H1 (cell line): ENCODE measurements at regions not wholly inside any gene's neighbourhood (a gene's known extent, or its start where the extent isn't known, plus 50 kb on each side); places are given as distances from the start of the nearest gene placed in this dataset.

ENCODE experiments used
- CTCF ChIA-PET: fragments of 300-600 bp; sonication (Branson Sonifier 250); formaldehyde crosslinking; loops from one replicate; lab custom pipeline; 2021; ENCODE audit not compliant: partially characterized antibody; lab: Charles Lee
- POLR2A ChIA-PET: fragments of 300-600 bp; sonication (Branson Sonifier 250); formaldehyde crosslinking; loops from one replicate; lab custom pipeline; 2021; ENCODE audit warnings: inconsistent platforms; ENCODE audit not compliant: partially characterized antibody; lab: Charles Lee
- DNase-seq, 2 experiments: peaks; one replicate each; pipeline versions ENCODE4 v3.0.0 to v3.0.0-alpha.2; 2010 to 2022; ENCODE audit warnings: low spot score in 2 of 2, low read depth in 1 of 2, mixed read lengths in 1 of 2
- FAIRE-seq: peaks from 2 replicates; lab custom pipeline; 2011; peaks lifted over from hg19 to GRCh38; lab: Jason Lieb, UNC
- H2AFZ ChIP-seq: 2 replicates; pipeline ENCODE4 v1.8.1; 2012; ENCODE audit warnings: low read length, inconsistent platforms
- H2AK5ac ChIP-seq: 2 replicates; pipeline ENCODE4 v1.6.1; 2013; ENCODE audit warnings: low read depth, low read length
- H2BK120ac ChIP-seq: replicated peaks from 2 replicates; pipeline ENCODE3; 2013; ENCODE audit warnings: low read depth, low read length, inconsistent platforms
- H2BK12ac ChIP-seq: 2 replicates; pipeline ENCODE4 v1.6.1; 2013; ENCODE audit warnings: low read depth, low read length
- H2BK15ac ChIP-seq: 2 replicates; pipeline ENCODE4 v1.6.1; 2013; ENCODE audit warnings: low read length
- H2BK20ac ChIP-seq: 2 replicates; pipeline ENCODE4 v1.6.1; 2013; ENCODE audit warnings: low read length
- H2BK5ac ChIP-seq: 2 replicates; pipeline ENCODE4 v1.6.1; 2013; ENCODE audit warnings: low read depth, low read length
- H3K14ac ChIP-seq: 2 replicates; pipeline ENCODE4 v1.6.1; 2013; ENCODE audit warnings: inconsistent platforms; ENCODE audit not compliant: insufficient read length
- H3K18ac ChIP-seq: 2 replicates; pipeline ENCODE4 v1.6.1; 2013; ENCODE audit warnings: low read length; ENCODE audit errors: extremely low read depth
- H3K23ac ChIP-seq: 2 replicates; pipeline ENCODE4 v1.6.1; 2013; ENCODE audit warnings: inconsistent platforms; ENCODE audit not compliant: insufficient read length
- H3K23me2 ChIP-seq: 2 replicates; pipeline ENCODE4 v1.6.1; 2013; ENCODE audit warnings: low read depth, low read length
- H3K27ac ChIP-seq: 2 replicates; pipeline ENCODE4 v1.6.1; 2011; ENCODE audit warnings: low read depth, low read length, inconsistent platforms
- H3K27me3 ChIP-seq, 4 experiments: replicated peaks in 1 of 4; 1 replicate in 1 of 4; 2 replicates in 3 of 4; pipeline versions ENCODE4 v1.6.1 to v1.8.1; 2011 to 2013; ENCODE audit warnings: low read length in 3 of 4, mild to moderate bottlenecking in 3 of 4, inconsistent platforms in 2 of 4, mixed read lengths in 2 of 4, moderate library complexity in 1 of 4; ENCODE audit not compliant: control insufficient read depth in 3 of 4, insufficient read depth in 3 of 4; ENCODE audit errors: extremely low read depth in 1 of 4
- H3K36me3 ChIP-seq, 4 experiments: 2 replicates each; pipeline versions ENCODE4 v1.6.1 to v1.8.1; 2011 to 2013; ENCODE audit warnings: mild to moderate bottlenecking in 4 of 4, low read length in 3 of 4, moderate library complexity in 2 of 4, control low read depth in 1 of 4, inconsistent platforms in 1 of 4; ENCODE audit not compliant: insufficient read depth in 4 of 4, control insufficient read depth in 2 of 4
- H3K4ac ChIP-seq: replicated peaks from 2 replicates; pipeline ENCODE3; 2013; ENCODE audit warnings: low read length, low read depth, mixed read lengths, inconsistent platforms; ENCODE audit not compliant: insufficient read length
- H3K4me1 ChIP-seq, 4 experiments: replicated peaks in 1 of 4; 1 replicate in 1 of 4; 2 replicates in 3 of 4; pipeline versions ENCODE4 v1.6.1 to v1.8.1; 2011 to 2013; ENCODE audit warnings: low read length in 3 of 4, inconsistent platforms in 2 of 4, mixed read lengths in 1 of 4; ENCODE audit not compliant: insufficient read depth in 4 of 4, control insufficient read depth in 3 of 4
- H3K4me2 ChIP-seq, 2 experiments: 2 replicates each; pipeline versions ENCODE4 v1.6.1 to v1.8.1; 2011 to 2013; ENCODE audit warnings: low read depth in 2 of 2, low read length in 2 of 2, control low read depth in 1 of 2, inconsistent platforms in 1 of 2, mild to moderate bottlenecking in 1 of 2; ENCODE audit not compliant: insufficient read depth in 1 of 2
- H3K4me3 ChIP-seq, 4 experiments: fragments of 200-600, 300-600 bp in 1 of 4; sonication (generic), shearing (Covaris generic), sonication (Bioruptor Twin) in 1 of 4; 2 replicates each; pipeline versions ENCODE4 v1.5.1 to v1.8.1; 2011 to 2016; ENCODE audit warnings: low read length in 4 of 4, low read depth in 3 of 4, control low read depth in 2 of 4, inconsistent platforms in 2 of 4, mild to moderate bottlenecking in 2 of 4, mixed read lengths in 1 of 4, moderate library complexity in 1 of 4; ENCODE audit not compliant: insufficient read depth in 2 of 4; ENCODE audit errors: extremely low read depth in 1 of 4
- H3K56ac ChIP-seq: replicated peaks from 2 replicates; pipeline ENCODE3; 2013; ENCODE audit warnings: low read depth, mild to moderate bottlenecking, mixed read lengths, low read length, inconsistent platforms; ENCODE audit not compliant: insufficient read length
- H3K79me1 ChIP-seq: 2 replicates; pipeline ENCODE4 v1.6.1; 2013; ENCODE audit warnings: low read depth, low read length, control low read depth
- H3K79me2 ChIP-seq, 2 experiments: 2 replicates each; pipeline versions ENCODE4 v1.6.1 to v1.8.1; 2012 to 2013; ENCODE audit warnings: low read length in 2 of 2, mild to moderate bottlenecking in 2 of 2, inconsistent platforms in 1 of 2; ENCODE audit not compliant: insufficient read depth in 2 of 2, control insufficient read depth in 1 of 2
- H3K9ac ChIP-seq, 4 experiments: replicated peaks in 1 of 4; 1 replicate in 1 of 4; 2 replicates in 3 of 4; pipeline versions ENCODE4 v1.6.1 to v1.8.1; 2011 to 2013; ENCODE audit warnings: low read depth in 3 of 4, low read length in 3 of 4, control low read depth in 2 of 4, mild to moderate bottlenecking in 2 of 4, moderate library complexity in 2 of 4, inconsistent platforms in 1 of 4; ENCODE audit errors: extremely low read depth in 1 of 4
- H3K9me3 ChIP-seq, 2 experiments: 2 replicates each; pipeline versions ENCODE4 v1.6.1 to v1.8.1; 2012 to 2013; ENCODE audit warnings: mild to moderate bottlenecking in 2 of 2, moderate library complexity in 2 of 2, control low read depth in 1 of 2, inconsistent platforms in 1 of 2, low read depth in 1 of 2, low read length in 1 of 2, mixed read lengths in 1 of 2; ENCODE audit not compliant: insufficient read depth in 2 of 2
- H4K20me1 ChIP-seq, 2 experiments: replicated peaks in 1 of 2; 2 replicates each; pipeline versions ENCODE3 to v1.8.1; 2011 to 2013; ENCODE audit warnings: inconsistent platforms in 2 of 2, low read length in 2 of 2, mild to moderate bottlenecking in 1 of 2; ENCODE audit not compliant: insufficient read depth in 2 of 2, control insufficient read depth in 1 of 2
- H4K5ac ChIP-seq: 2 replicates; pipeline ENCODE4 v1.6.1; 2013; ENCODE audit warnings: low read length, low read depth, mixed read lengths, inconsistent platforms; ENCODE audit not compliant: insufficient read length
- H4K8ac ChIP-seq: 2 replicates; pipeline ENCODE4 v1.8.0; 2013; ENCODE audit warnings: mild to moderate bottlenecking, moderate library complexity, low read length, inconsistent platforms; ENCODE audit not compliant: insufficient read depth; ENCODE audit errors: extremely low read depth
- H4K91ac ChIP-seq: replicated peaks from 2 replicates; pipeline ENCODE3; 2013; ENCODE audit warnings: low read length, mixed read lengths, inconsistent platforms; ENCODE audit not compliant: insufficient read length
- EGR1 ChIP-seq: IDR thresholded peaks from 2 replicates; pipeline ENCODE4 v1.6.1; 2011; ENCODE audit warnings: low read depth, low read length, borderline replicate concordance
- JUND ChIP-seq: IDR thresholded peaks from 2 replicates; pipeline ENCODE4 v1.6.1; 2011; ENCODE audit warnings: mild to moderate bottlenecking, improper control_type of control experiment, low read length
- NANOG ChIP-seq: IDR thresholded peaks from 2 replicates; pipeline ENCODE4 v1.6.1; 2011; ENCODE audit warnings: low read length, low read depth, mild to moderate bottlenecking, inconsistent platforms; ENCODE audit not compliant: insufficient read depth, poor library complexity, severe bottlenecking
- WGBS, 2 experiments: shearing (Covaris generic) in 1 of 2; methylation state at CpG; one replicate each; pipeline versions ENCODE4 v1.1.6 to v1.1.7; 2013 to 2015; ENCODE audit warnings: low lambda C conversion rate in 2 of 2, mixed read lengths in 2 of 2, inconsistent platforms in 1 of 2, low coverage in 1 of 2, missing lambda C conversion rate in 1 of 2; ENCODE audit not compliant: insufficient replicate concordance in 2 of 2, insufficient coverage in 1 of 2, insufficient read length in 1 of 2; ENCODE audit errors: extremely low coverage in 1 of 2, missing lambda C conversion rate in 1 of 2; 5-methylcytosine and 5-hydroxymethylcytosine counted together

GRCh38 chr2:239648607-239649006, 247.8 kb upstream of the HDAC4 start:
- Histone ChIP-seq H3K9me3 (peaks cover under 1 to 7% of the 10 kb centered on the region in 2 experiments; a peak in 2 of 4 replicates), H3K4me1 (no peaks in the 10 kb centered on the region), H3K56ac (no peak overlapping the region), H2BK120ac (no peak overlapping the region), H3K4me3 (no peak overlapping the region), H3K14ac (no peak overlapping the region), H3K79me1 (no peaks in the 10 kb centered on the region), H4K20me1 (peaks cover 0 to 1% of the 10 kb centered on the region in 2 experiments), H3K18ac (no peak overlapping the region), H3K9ac (no peak overlapping the region), H2BK20ac (no peak overlapping the region), H4K91ac (no peak overlapping the region), H3K23ac (no peak overlapping the region), H3K27ac (no peak overlapping the region), H3K4me2 (no peak overlapping the region), H2BK12ac (no peak overlapping the region), H3K27me3 (0 out of 7 replicates have a peak, but pooled peaks cover 0 to 2% (median 0%) of the 10 kb centered on the region in 4 experiments), H4K5ac (no peak overlapping the region), H3K36me3 (no peaks in the 10 kb centered on the region), H2AK5ac (no peak overlapping the region), H2BK15ac (no peak overlapping the region), H4K8ac (no peak overlapping the region), H3K79me2 (no peaks in the 10 kb centered on the region), H3K23me2 (peaks cover 4% of the 10 kb centered on the region; the same call in 1 of the 2 replicates), H2AFZ (no peak overlapping the region), H3K4ac (no peak overlapping the region), H2BK5ac (no peak overlapping the region)
- 75% methylated on average over 2 of the region's 2 CpGs; no CpG with 5 or more reads in 1 of the 2 experiments for WGBS, 2 experiments
- TF ChIP-seq EGR1: no peak
- no peak for TF ChIP-seq NANOG
- peak; percentile 8; the same call in 1 of the 2 replicates for TF ChIP-seq JUND
- POLR2A ChIA-PET: no interaction called here
- CTCF ChIA-PET: no interaction called here
- no peak for FAIRE-seq
- no peak for DNase-seq
